Breast epithelium (tissue), 4 donors: ENCODE measurements at regions not wholly inside any gene's neighbourhood (a gene's known extent, or its start where the extent isn't known, plus 50 kb on each side); places are given as distances from the start of the nearest gene placed in this dataset.

Experiments used
- DNase-seq, 2 donors: peaks; one replicate each; pipeline ENCODE4 v3.0.0-alpha.2; 2019; ENCODE audit warnings: low spot score in 2 of 2
- H3K27ac ChIP-seq, 2 donors: fragments of 200-600 bp; sonication (generic) in 1 of 2; one replicate each; pipeline ENCODE4 v1.5.1; 2016 to 2019; ENCODE audit warnings: mild to moderate bottlenecking in 1 of 2
- H3K27me3 ChIP-seq, 2 donors: fragments of 200-600 bp; sonication (generic) in 1 of 2; one replicate each; pipeline versions ENCODE4 v1.5.1 to v1.6.0; 2017 to 2019; ENCODE audit warnings: control low read depth in 1 of 2, mild to moderate bottlenecking in 1 of 2
- H3K36me3 ChIP-seq: fragments of 200-600 bp; one replicate; pipeline ENCODE4 v1.5.1; 2019
- H3K4me1 ChIP-seq, 2 donors: fragments of 200-600 bp; sonication (generic); one replicate each; pipeline ENCODE4 v1.5.1; 2016 to 2019; ENCODE audit warnings: control low read depth in 1 of 2
- H3K4me3 ChIP-seq, 3 donors: fragments of 200-600 bp; sonication (generic); 1 replicate in 2 of 3; 2 replicates in 1 of 3; pipeline ENCODE4 v1.5.1; 2016 to 2019; ENCODE audit warnings: mild to moderate bottlenecking in 3 of 3, moderate library complexity in 2 of 3
- H3K9me3 ChIP-seq, 2 donors: fragments of 200-600 bp; sonication (generic) in 1 of 2; one replicate each; pipeline ENCODE4 v1.5.1; 2016 to 2019; ENCODE audit warnings: control low read depth in 1 of 2
- CTCF ChIP-seq, 3 donors: fragments of 450-650 bp; IDR thresholded peaks; one replicate each; pipeline ENCODE4 v1.5.1; 2016 to 2017; ENCODE audit warnings: antibody characterized with exemption in 3 of 3, mild to moderate bottlenecking in 3 of 3, moderate library complexity in 3 of 3
- POLR2A ChIP-seq: fragments of 450-650 bp; IDR thresholded peaks from one replicate; pipeline ENCODE4 v1.6.1; 2016; ENCODE audit warnings: antibody characterized with exemption, mild to moderate bottlenecking, moderate library complexity
- POLR2AphosphoS5 ChIP-seq, 3 donors: sonication (generic); formaldehyde crosslinking; IDR thresholded peaks; one replicate each; pipeline ENCODE4 v1.6.1; 2017; ENCODE audit warnings: antibody characterized with exemption in 3 of 3
- intact Hi-C: fragments of 100-400 bp; cut with DNase I; formaldehyde crosslinking; loops from one replicate; pipeline ENCODE4 v1.15.1; 2023; ENCODE audit warnings: low total_unique reads

- intact Hi-C loops: no loop called here
- Histone ChIP-seq H3K9me3 (peaks cover 80 to 84% of the 10 kb centered on the region in 2 donors), H3K27me3 (peaks cover 0 to 31% of the 10 kb centered on the region in 2 donors), H3K4me3 (no peak overlapping the region), H3K27ac (no peak overlapping the region), H3K4me1 (no peaks in the 10 kb centered on the region), H3K36me3 (no peaks in the 10 kb centered on the region)
- DNase-seq: no peak
- TF ChIP-seq POLR2A (no peak), POLR2AphosphoS5 (IDR thresholded peaks at IDR 0.05) (no peak), CTCF (IDR thresholded peaks at IDR 0.05) (no peak)
Measured at GRCh38 chr12:34334538-34334937, 312.2 kb downstream of the ALG10 start.

GRCh38 chr12:34334953-34335743, 312.9 kb downstream of the ALG10 start:
- Histone ChIP-seq H3K4me1 (no peaks in the 10 kb centered on the region), H3K36me3 (no peaks in the 10 kb centered on the region), H3K9me3 (peaks cover 83 to 86% of the 10 kb centered on the region in 2 donors), H3K27me3 (peaks cover 0 to 31% of the 10 kb centered on the region in 2 donors), H3K27ac (no peak overlapping the region), H3K4me3 (no peak overlapping the region)
- TF ChIP-seq CTCF (IDR thresholded peaks at IDR 0.05): no peak
- no peak for TF ChIP-seq POLR2A
- TF ChIP-seq POLR2AphosphoS5 (IDR thresholded peaks at IDR 0.05): no peak
- intact Hi-C loops: no loop called here
- DNase-seq: no peak

GRCh38 chr12:34335819-34336262, 313.5 kb downstream of the ALG10 start:
- Histone ChIP-seq H3K27me3 (peaks cover 0 to 31% of the 10 kb centered on the region in 2 donors), H3K36me3 (no peaks in the 10 kb centered on the region), H3K4me3 (no peak overlapping the region), H3K4me1 (no peaks in the 10 kb centered on the region), H3K9me3 (peaks cover 83 to 92% of the 10 kb centered on the region in 2 donors), H3K27ac (no peak overlapping the region)
- intact Hi-C loops: no loop called here
- TF ChIP-seq CTCF (IDR thresholded peaks at IDR 0.05) (no peak), POLR2A (no peak), POLR2AphosphoS5 (IDR thresholded peaks at IDR 0.05) (no peak)
- no peak for DNase-seq

- no peak for DNase-seq
- intact Hi-C loops: no loop called here
- H3K4me3 ChIP-seq: no peak overlapping the region
Measured at GRCh38 chr12:34336619-34337465, 314.5 kb downstream of the ALG10 start.

More at GRCh38 chr12:34336619-34337465, 314.5 kb downstream of the ALG10 start:
- Histone ChIP-seq H3K4me1 (no peaks in the 10 kb centered on the region), H3K9me3 (peaks cover 82 to 91% of the 10 kb centered on the region in 2 donors), H3K27ac (no peak overlapping the region), H3K27me3 (peaks cover 0 to 30% of the 10 kb centered on the region in 2 donors), H3K36me3 (no peaks in the 10 kb centered on the region)
- TF ChIP-seq CTCF (IDR thresholded peaks at IDR 0.05) (no peak), POLR2AphosphoS5 (IDR thresholded peaks at IDR 0.05) (no peak), POLR2A (no peak)
